PC-3 (cell line): ENCODE measurements at regions not wholly inside any gene's neighbourhood (a gene's known extent, or its start where the extent isn't known, plus 50 kb on each side); places are given as distances from the start of the nearest gene placed in this dataset.

Source experiments
- ATAC-seq: fragments of 200-7000 bp; cut with Tn5 transposase; 2 replicates; pipeline ENCODE4 v1.9.1; 2020; ENCODE audit warnings: mild to moderate bottlenecking, moderate library complexity
- BruUV-seq: library from RNA; stranded (reverse); fragments of 400-500 nt; replicated peaks from 2 replicates; lab custom pipeline; 2021; lab: Mats Ljungman, UMichigan
- CTCF ChIA-PET: fragments of 300-600 bp; sonication (Branson Sonifier 250); formaldehyde crosslinking; loops from one replicate; lab custom pipeline; 2022; ENCODE audit warnings: antibody characterized with exemption; lab: Charles Lee
- POLR2A ChIA-PET: fragments of 300-600 bp; sonication (Branson Sonifier 250); formaldehyde crosslinking; loops from one replicate; lab custom pipeline; 2022; ENCODE audit warnings: antibody characterized with exemption; ENCODE audit not compliant: unreplicated experiment; lab: Charles Lee
- DNase-seq: peaks from one replicate; pipeline ENCODE4 v3.0.0-alpha.2; 2015
- H2AFZ ChIP-seq: fragments of 300-600 bp; sonication (generic); 2 replicates; pipeline ENCODE4 v1.6.0; 2016; ENCODE audit warnings: antibody characterized with exemption, low read length
- H3F3A ChIP-seq: fragments of 300-600 bp; sonication (generic); one replicate; pipeline ENCODE4 v1.6.0; 2017; ENCODE audit warnings: antibody characterized with exemption, low read length, control low read depth, mild to moderate bottlenecking; ENCODE audit not compliant: unreplicated experiment
- H3K27ac ChIP-seq: fragments of 300-600 bp; sonication (generic); 2 replicates; pipeline ENCODE4 v1.5.1; 2016; ENCODE audit warnings: mild to moderate bottlenecking, low read length
- H3K27me3 ChIP-seq: fragments of 300-600 bp; sonication (generic); 2 replicates; pipeline ENCODE4 v1.6.1; 2016; ENCODE audit warnings: low read length, mixed read lengths
- H3K36me3 ChIP-seq: fragments of 300-600 bp; sonication (generic); 2 replicates; pipeline ENCODE4 v1.6.1; 2016; ENCODE audit warnings: low read depth, mixed run types, low read length, mixed read lengths
- H3K4me1 ChIP-seq: fragments of 300-600 bp; sonication (generic); 2 replicates; pipeline ENCODE4 v1.5.1; 2016; ENCODE audit warnings: low read length; ENCODE audit not compliant: insufficient read depth
- H3K4me2 ChIP-seq: fragments of 300-600 bp; sonication (generic); 2 replicates; pipeline ENCODE4 v1.6.0; 2016; ENCODE audit warnings: low read length
- H3K4me3 ChIP-seq: fragments of 300-600 bp; sonication (generic); 2 replicates; pipeline ENCODE4 v1.5.1; 2016; ENCODE audit warnings: mild to moderate bottlenecking, low read length, mixed read lengths
- H3K79me2 ChIP-seq: fragments of 300-600 bp; sonication (generic); 2 replicates; pipeline ENCODE4 v1.6.1; 2017; ENCODE audit warnings: low read length, mixed read lengths
- H3K9ac ChIP-seq: fragments of 300-600 bp; sonication (generic); 2 replicates; pipeline ENCODE4 v1.6.0; 2016; ENCODE audit warnings: mild to moderate bottlenecking, low read length
- H3K9me2 ChIP-seq: fragments of 300-600 bp; sonication (generic); replicated peaks from 2 replicates; pipeline ENCODE4 v1.6.1; 2016; ENCODE audit warnings: mixed run types, low read length, mixed read lengths
- H3K9me3 ChIP-seq: fragments of 300-600 bp; sonication (generic); 2 replicates; pipeline ENCODE4 v1.6.1; 2016; ENCODE audit warnings: low read length, mixed read lengths
- H4K20me1 ChIP-seq: fragments of 300-600 bp; sonication (generic); 2 replicates; pipeline ENCODE4 v1.6.1; 2016; ENCODE audit warnings: low read length, mixed read lengths
- CTCF ChIP-seq: fragments of 300-600 bp; sonication (generic); conservative IDR thresholded peaks from 2 replicates; pipeline ENCODE4 v1.5.1; 2017; ENCODE audit warnings: antibody characterized with exemption, low read depth, mild to moderate bottlenecking, low read length
- EZH2 ChIP-seq: fragments of 300-600 bp; sonication (generic); IDR thresholded peaks from one replicate; pipeline ENCODE4 v1.6.1; 2017; ENCODE audit warnings: antibody characterized with exemption, mild to moderate bottlenecking, low read length; ENCODE audit not compliant: unreplicated experiment
- EZH2phosphoT487 ChIP-seq: fragments of 300-600 bp; sonication (generic); IDR thresholded peaks from 2 replicates; pipeline ENCODE4 v1.6.1; 2018; ENCODE audit warnings: mild to moderate bottlenecking, antibody characterized with exemption, low read length, borderline replicate concordance
- intact Hi-C: fragments of 100-400 bp; cut with micrococcal nuclease; formaldehyde crosslinking; loops from 2 replicates; pipeline ENCODE4 v1.9.0; 2023

GRCh38 chr14:76640923-76641395 is 120.3 kb upstream of the VASH1 start:
- Histone ChIP-seq H4K20me1 (no peaks in the 10 kb centered on the region), H3K27ac (no peak overlapping the region), H2AFZ (no peak overlapping the region), H3K79me2 (no peaks in the 10 kb centered on the region), H3K9ac (no peak overlapping the region), H3F3A (no peaks in the 10 kb centered on the region), H3K36me3 (no peaks in the 10 kb centered on the region), H3K9me3 (no peaks in the 10 kb centered on the region), H3K27me3 (peaks cover 74% of the 10 kb centered on the region), H3K4me3 (no peak overlapping the region), H3K4me2 (no peak overlapping the region), H3K9me2 (no peaks in the 10 kb centered on the region), H3K4me1 (no peaks in the 10 kb centered on the region)
- TF ChIP-seq CTCF: no peak
- TF ChIP-seq EZH2: no peak
- TF ChIP-seq EZH2phosphoT487: no peak
- intact Hi-C loops: loop anchor here (10.0 kb wide), 1 partner anchor 126 kb away; no protein-coding TSS in a partner anchor
- ChIA-PET POLR2A (no interaction called here), CTCF (no interaction called here)
- no peak for ATAC-seq
- BruUV-seq: no TSS peak
- DNase-seq: no peak

- Histone ChIP-seq H3K27me3 (peaks cover 74% of the 10 kb centered on the region), H3K36me3 (no peaks in the 10 kb centered on the region), H3K9me2 (no peaks in the 10 kb centered on the region), H3K9me3 (no peaks in the 10 kb centered on the region), H3F3A (no peaks in the 10 kb centered on the region), H3K4me2 (no peak overlapping the region), H3K79me2 (no peaks in the 10 kb centered on the region), H3K27ac (no peak overlapping the region), H3K4me1 (no peaks in the 10 kb centered on the region), H4K20me1 (no peaks in the 10 kb centered on the region), H2AFZ (no peak overlapping the region), H3K9ac (no peak overlapping the region), H3K4me3 (no peak overlapping the region)
- TF ChIP-seq EZH2 (no peak), EZH2phosphoT487 (no peak), CTCF (no peak)
- ChIA-PET POLR2A (no interaction called here), CTCF (no interaction called here)
- no peak for DNase-seq
- intact Hi-C loops: loop anchor here (10.0 kb wide), 1 partner anchor 127 kb away; no protein-coding TSS in a partner anchor
- no peak for ATAC-seq
- BruUV-seq: no TSS peak
Observed at GRCh38 chr14:76641541-76641940, 119.7 kb upstream of the VASH1 start.

- no peak overlapping the region for H3K27ac ChIP-seq
- intact Hi-C loops: loop anchor here (2.0 to 10.0 kb wide), 2 partner anchors 129 to 593 kb away; no protein-coding TSS in a partner anchor
- H4K20me1 ChIP-seq: no peaks in the 10 kb centered on the region
- no peak for ATAC-seq
- no peak for TF ChIP-seq EZH2
- TF ChIP-seq CTCF: no peak
- TF ChIP-seq EZH2phosphoT487: no peak
- no peaks in the 10 kb centered on the region for H3F3A ChIP-seq
- no peak overlapping the region for H3K4me3 ChIP-seq
- no peaks in the 10 kb centered on the region for H3K36me3 ChIP-seq
- no peaks in the 10 kb centered on the region for H3K9me3 ChIP-seq
- no peaks in the 10 kb centered on the region for H3K9me2 ChIP-seq
- no peak overlapping the region for H3K4me2 ChIP-seq
- H2AFZ ChIP-seq: no peak overlapping the region
- no peaks in the 10 kb centered on the region for H3K4me1 ChIP-seq
- CTCF ChIA-PET: no interaction called here
- POLR2A ChIA-PET: no interaction called here
- no peaks in the 10 kb centered on the region for H3K79me2 ChIP-seq
- BruUV-seq: no TSS peak
- no peak overlapping the region for H3K9ac ChIP-seq
- no peak for DNase-seq
- H3K27me3 ChIP-seq: peaks cover 61% of the 10 kb centered on the region
Observed at GRCh38 chr14:76643887-76644286, 117.4 kb upstream of the VASH1 start.
